Stimulated activated CD8-positive, alpha-beta memory T cell treated with anti-CD3 and anti-CD28 coated beads, Interleukin-7, amount 100 ng/mL, for 1 hour (primary cell): ENCODE measurements at regions not wholly inside any gene's neighbourhood (a gene's known extent, or its start where the extent isn't known, plus 50 kb on each side); places are given as distances from the start of the nearest gene placed in this dataset.

ENCODE experiments used
- DNase-seq, 2 donors: peaks; one replicate each; pipeline ENCODE4 v3.0.0-alpha.2; 2020; ENCODE audit warnings: low read depth in 2 of 2

DNA sequence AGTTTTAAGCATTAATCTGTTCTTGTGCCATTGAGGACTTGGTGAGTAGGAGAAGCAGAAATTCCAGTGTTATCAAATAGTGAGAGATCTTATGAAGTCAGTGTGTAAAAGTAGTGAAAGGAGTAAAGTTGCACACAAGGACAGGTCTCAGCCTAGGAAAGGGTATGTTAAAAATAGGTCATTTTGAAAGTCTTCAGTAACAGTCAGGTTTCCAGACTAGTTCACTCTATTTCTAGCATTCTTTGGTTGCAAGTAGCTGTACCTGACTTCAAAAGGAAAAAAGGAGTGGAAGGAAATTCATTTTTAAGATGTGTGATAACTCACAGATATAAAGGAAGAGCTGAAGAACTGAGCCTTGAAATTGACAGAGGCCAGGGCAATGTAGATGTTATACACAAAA is 250.1 kb upstream of the SATB1 start:
- no peak for DNase-seq

DNA sequence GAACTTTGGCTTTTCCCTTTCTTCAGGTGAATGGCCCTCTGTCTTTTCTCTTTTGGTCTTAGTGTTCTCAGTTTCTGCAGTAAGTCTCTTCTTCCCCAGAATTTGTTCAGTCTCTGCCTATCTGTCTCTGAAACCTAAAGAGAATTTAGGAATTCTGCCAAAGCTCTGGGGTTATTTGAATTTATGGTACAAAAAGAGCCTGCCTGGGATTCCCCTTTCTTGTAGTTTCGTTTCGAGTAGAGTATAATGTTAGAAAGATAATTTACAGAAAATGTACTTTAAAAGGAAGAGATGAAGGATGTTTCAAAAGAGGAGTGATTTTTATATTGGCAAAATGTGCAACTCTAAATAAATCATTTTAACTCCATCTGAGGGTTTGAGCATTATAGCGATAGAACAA is 247.4 kb upstream of the SATB1 start:
- DNase-seq, result no peak

DNA sequence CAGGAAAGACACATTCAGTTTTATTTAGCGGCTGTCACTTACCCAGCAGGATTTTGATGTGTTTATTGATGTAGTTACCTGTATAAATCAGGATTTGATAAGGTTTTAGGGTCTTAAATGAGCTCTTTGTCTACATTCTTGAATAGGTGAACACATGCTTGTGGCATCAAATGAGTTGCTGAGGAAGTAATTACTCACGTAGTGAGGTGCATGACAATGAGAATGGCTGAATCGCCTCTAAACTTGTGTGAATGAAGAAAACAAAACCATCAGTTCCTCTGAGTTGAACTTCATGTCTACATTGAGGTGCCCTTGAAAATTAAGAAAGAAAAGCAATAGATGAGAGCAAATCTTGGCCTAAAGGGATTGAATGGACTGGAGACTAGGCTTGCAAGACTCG is 245.6 kb upstream of the SATB1 start:
- no peak for DNase-seq

DNA sequence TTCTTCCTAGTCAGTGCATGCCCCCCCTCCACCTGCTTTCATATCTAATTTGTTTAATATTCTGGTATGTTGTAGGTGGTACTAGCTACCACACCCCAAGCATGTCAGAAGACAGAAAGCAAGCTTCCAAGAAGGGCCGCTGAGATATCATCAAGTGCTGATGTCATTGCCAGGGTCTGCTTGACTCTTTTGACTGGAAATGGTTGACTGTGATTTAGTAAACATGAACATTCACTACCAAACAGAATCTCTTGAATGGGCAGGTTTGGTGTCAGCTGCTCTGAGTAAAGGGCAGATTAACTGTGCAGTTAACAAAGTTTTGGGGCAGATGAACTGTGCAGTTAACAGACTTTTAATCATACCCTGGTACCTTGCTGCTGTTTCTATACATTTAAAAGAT is 244.2 kb upstream of the SATB1 start:
- DNase-seq, result no peak

DNA sequence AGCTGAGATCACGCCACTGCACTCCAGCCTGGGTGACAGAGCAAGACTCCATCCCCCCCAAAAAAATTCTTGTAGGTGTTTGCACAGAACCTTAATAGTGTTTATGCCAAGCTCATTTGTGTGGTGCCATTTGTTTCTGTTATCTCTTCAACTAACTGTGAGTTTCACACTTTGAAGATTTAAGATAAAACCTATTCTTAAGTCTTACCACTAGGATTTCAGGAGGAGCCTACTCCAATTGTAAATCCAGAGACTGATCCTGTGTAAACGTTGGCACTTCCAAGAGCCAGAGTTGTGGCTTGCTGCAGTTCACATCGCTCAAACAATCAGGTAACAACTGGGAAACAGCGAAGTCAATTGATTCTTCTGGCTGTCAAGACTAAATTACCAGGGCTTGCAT is 242.4 kb upstream of the SATB1 start:
- DNase-seq, result no peak

DNA sequence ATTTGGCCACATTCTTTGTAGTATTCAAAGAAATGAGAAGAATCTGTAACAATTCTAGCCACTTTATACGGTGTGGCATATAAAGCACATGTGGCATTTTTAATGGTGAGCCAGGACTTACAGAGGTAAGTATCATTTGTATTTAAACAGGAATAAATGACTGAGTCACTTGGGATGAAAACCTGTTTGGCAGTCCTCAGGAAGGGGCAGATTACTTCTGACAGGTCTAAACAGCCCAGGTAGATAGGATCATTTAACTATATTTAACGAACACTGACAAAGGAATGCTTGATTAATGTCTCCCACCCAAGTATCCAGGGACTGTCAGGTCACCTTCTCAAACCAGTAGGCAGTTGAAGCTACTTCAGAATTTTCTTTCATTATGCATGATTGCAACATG is 241.5 kb upstream of the SATB1 start:
- no peak for DNase-seq

DNA sequence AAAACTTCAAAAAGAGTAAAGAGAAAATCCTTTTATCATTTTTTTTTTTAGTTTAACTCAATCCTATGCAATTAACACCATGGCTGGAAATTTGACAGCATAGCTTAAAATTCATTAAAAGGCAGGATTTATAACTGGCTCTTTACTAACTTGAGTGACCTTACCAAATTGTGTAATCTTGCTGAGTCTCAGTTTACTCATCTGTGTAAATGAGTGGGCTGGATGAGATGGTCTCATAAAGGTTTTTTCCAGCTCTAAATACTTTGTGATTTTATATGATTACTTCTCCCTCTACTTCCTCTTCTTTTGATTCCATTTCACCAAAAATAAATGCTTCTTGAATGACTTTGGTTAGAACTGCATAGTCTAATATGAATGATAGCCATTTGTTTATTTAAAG is 234.9 kb upstream of the SATB1 start:
- no peak for DNase-seq

DNA sequence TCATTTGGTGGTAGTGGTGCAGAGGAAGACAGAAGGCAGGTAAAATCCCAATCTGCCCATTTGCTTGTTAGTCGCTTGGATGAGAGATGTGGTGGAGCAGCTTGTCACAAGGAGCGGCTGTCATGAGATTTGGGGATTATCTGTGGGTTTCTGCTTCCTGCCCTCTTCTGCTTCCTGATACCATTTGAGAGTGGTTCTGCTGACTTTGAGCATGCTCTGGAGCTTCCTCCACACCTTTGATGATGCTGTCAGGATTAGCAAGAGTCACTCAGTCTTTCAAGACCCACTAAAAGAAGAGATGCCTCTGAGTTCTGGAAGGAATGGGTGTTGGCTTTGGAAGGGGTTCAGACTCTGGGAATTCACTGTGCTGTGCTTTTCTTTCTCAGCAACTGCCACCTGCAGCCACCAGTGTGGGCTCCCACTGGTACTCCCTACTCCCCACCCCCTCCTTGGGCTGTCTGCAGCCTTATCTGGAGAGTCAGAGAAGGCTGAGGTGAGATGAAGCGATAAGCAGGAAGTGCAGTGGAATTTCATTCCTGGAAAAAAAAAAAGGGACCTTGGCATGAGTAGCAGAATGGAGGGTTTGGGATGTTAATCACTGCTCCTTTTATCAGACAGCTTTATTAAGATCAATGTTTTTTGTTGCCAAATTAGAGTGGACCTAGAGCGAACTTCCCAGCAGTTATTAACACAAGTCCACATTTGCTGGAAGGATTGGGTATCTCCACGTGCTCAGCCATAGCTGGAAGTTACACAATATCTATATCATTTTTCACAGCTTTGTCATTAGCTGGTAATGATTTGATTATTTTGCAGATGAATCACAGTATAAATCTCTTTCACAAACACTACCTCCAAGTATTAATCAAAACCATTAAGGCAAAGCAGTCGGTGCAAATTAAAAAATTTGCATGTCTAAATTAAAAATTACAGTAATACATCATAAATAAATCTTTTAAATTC is 233.0 kb upstream of the SATB1 start:
- DNase-seq, result no peak

DNA sequence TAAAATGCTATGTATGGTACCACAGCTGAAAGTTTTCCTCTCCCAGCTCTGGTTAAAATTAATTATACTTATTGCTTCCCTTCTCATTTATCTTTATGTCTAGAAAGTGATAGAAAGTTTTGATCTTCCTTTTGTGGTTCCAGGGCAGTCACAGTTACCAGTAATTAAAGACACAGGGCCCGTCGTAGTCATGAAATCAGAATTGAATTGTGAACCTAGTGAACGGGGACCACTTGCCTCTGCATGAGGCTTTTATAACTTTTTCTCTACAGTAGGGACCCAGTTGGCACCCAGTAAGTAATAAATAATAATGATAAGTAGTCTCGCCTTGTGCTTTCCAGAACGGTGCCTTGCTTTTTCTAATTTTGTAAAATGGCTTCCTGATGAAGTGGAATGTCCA is 231.7 kb upstream of the SATB1 start:
- DNase-seq, result no peak

DNA sequence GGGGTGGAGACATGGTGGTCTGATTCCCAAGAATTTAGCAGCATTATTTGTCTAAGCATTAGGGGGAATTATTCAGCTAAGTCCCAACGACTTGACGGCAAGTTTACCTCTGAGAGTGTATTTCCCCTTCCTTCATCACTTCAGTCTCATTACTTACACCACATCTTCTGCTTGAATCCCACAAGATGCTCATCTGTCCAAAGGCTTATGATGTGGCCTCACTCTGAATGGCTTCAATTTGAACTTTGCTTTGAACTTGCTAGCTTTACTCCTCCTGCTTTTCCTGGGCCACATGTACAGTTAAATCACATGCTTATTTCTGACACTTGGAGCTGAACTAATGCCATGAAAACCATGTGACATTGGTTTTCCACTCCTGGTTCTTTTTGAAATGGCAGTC is 231.3 kb upstream of the SATB1 start:
- no peak for DNase-seq

DNA sequence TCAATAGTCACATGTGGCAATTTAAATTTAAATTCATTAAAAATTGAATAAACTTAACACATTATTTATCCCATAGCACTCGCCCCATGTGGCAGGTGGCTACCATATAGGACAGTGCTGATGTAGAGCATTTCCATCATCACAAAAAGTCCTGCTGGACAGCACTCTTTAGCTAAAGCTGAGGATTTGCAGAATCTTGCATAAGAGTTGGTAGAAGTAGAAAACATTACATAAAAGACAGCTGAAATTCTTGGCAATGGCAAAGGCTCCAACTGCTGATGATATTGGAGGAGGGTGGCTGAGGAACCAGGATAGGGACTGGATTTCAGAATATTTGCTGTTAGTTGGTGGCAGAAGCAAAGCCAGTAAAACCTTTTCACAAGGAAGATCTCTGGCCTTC is 230.7 kb upstream of the SATB1 start:
- no peak for DNase-seq

DNA sequence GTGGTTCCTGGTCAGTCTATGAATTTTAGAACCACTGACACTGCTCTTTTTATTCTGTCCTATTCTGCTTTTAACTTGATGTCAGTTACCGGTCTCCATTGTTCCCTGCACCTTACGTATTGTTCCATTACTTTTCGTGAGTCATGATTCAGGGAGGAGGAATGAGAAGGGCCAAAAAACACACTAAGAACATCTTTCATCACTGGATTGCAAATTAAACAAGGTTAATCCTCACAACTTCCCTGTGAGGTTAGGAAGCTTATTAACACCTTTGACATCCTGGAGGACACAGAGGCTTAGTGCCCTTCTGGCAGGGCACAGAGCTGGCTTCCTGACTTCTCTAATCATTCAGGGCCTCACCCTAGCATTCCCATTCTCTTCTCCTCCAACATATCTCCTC is 227.6 kb upstream of the SATB1 start:
- DNase-seq, result no peak

DNA sequence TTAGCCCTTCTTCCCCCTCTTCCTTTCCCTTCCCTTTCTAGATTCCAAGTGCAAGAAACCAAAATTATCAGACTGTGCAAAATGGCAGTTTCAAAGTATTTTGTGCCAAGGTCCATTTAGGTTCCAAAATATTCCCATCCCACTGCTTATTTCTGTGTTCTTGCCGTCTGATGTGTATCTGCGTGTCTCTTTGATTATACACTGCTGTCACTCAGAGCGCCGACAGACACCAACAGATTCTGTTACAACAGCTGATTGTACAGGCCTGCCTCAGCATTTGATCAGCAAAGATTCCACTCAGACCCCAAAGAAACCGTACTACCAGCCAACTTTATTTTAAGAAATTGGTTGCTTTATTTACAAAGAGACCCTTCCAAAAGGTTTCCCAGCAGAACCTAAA is 225.6 kb upstream of the SATB1 start:
- no peak for DNase-seq

DNA sequence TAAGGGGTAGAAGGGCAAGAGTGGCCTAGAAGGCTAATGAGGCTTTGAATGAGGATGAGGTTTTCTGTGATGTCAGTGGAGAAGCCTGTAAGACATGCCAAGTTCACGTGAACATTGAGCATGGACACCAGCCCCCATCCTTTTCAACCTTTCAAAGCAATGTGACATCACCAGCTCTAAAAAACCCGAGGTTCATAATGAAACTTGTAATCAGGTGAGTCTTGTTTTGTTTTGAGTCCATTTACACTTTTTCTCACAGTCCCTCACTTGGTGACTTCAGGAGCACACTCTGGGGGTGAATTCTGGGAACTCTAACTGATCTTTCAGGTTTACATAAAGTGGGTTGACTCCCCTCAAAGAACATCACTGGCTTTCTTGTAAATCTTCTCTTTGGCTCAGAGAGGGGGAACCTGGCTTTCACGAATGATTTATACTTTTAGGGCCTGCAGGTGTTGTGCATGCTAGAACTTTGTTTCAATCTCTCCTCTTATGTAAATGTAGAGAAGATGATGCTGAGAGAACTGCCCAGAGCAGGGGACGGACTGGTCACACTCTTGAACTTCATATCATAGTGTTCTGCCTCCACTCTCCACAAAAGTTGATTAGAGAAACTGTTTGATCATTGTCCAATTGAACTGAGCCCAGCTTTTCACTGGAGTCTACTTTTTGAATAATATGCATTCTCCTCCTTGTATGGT is 224.7 kb upstream of the SATB1 start:
- DNase-seq, result no peak

DNA sequence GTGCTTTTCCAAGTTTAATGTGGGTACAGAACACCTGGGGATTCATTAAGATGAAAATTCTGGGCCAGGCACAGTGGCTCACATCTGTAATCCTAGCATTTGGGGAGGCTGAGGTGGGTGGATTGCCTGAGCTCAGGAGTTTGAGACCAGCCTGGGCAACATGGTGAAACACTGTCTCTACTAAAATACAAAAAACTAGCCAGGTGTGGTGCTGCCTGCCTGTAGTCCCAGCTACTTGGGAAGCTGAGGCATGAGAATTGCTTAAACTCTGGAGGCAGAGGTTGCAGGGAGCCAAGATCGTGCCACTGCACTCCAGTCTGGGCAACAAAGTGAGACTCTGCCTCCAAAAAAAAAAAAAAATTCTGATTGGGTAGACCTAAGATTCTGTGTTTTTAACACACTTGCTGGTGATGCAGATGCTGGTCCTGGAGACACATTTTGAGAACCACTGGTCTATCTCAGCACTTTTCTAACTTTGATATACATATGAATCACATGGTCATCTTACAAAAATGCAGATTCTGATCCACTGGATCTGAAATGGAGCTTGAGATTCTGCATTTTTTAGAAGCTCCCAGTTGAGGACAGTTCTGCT is 223.8 kb upstream of the SATB1 start:
- no peak for DNase-seq

DNA sequence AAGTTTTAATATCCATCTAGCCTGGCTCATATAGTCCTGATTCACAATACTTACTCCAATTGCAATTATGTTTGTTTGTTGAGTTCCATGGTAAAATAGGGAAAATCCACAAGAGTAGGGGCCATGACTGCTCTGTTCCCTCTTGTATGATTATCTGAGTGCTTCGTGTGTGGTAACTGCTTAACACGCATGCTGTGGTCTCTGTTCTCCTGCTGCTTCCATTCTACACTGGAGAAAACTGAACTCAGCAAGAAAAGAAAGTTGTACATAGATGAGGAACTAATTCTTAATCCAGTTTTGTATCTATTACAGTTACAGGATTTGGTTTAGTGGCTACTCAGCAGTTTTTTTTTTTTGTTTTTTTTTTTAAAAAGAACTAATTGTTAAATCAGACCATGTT is 223.0 kb upstream of the SATB1 start:
- no peak for DNase-seq

DNA sequence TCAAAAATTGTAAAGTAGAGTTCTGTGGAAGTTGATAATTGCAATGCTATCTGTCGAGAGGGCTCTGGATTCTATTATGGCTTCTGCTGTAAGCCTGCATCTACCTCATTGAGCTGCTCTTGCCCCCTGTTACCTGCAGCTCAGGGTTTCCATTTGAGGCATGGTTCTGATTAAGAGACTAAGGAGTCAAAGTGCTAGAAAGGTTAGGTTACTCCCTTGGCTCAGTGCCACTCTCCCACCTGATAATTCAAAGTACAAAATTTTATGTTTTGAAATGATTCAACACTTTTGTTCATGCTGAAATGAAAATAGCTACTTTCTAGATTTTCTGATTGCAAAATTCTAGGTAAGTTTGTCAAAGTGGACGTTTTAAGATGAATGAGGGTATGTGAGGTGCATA is 220.5 kb upstream of the SATB1 start:
- DNase-seq, result no peak

DNA sequence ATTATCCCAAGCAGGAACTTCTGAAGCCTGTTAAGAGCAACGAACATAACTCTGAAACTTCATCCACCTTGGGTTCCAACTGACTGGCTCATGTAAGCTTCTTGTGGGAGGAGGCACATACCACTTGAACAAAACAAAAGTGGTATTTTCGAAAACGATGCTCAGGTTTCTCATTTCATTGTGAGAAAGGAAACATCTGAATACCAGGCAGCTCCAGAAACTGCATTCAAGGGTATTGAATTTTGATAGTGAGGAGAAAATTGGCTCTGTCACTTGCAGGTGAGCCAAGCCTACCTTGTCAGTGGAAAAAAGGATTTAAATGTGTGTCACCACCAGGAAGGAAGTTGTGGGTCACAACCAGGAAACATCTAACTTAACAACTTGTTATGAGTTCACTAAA is 218.1 kb upstream of the SATB1 start:
- no peak for DNase-seq

DNA sequence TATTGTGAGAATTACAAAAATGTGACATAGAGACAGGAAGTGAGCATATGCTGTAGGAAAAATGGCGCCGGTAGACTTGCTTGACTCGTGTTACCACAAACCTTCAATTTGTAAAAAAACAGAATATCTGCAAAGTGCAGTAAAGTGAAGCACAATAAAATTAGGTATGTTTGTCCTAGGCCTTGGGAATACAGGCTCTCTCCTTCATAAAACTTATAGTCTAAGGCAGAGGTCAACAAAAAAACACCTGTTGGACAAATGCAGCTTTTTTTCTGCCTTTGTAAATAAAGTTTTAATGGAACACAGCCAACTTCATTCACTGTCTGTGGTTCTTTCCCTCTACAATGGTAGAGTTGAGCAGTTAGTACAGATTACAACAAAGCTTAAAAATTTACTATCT is 216.8 kb upstream of the SATB1 start:
- no peak for DNase-seq

DNA sequence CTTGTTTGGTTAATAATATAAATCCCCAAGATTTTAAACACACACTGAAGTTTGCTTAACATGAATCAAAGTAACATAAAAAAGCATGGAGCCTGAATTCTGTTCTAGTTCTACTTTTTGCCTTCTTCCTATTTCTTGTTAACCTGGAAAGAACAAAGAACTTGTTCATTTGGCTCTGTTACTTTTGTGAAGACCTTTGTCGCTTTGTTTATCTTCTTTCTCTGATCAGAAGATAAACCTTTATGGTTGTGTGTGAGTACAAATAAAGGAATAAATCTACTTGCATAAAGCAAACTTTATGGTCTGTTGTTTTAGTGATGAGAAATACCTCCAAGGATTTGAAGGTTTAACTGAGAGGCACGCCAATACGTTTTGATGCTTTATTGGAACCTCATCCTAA is 210.1 kb upstream of the SATB1 start:
- DNase-seq, result no peak

DNA sequence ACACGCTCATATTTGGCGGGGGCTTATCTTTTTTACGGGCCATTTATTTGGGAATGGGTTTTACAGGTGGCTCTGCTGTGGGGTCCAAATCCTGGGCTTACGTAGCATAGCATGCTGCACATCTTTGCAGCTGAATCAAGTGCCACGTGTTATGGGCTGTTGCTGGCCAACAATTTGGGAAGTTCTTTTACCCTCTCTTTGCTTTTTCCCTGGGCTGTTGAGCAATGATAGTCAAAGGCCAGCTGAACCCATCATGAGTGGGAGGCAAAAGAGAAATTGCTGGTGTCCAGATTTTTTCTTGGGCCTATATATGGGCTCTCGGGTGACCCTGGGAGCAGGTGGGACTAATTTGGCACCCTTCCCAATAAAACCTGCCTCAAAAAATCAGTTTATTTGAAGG is 209.3 kb upstream of the SATB1 start:
- DNase-seq, result no peak

DNA sequence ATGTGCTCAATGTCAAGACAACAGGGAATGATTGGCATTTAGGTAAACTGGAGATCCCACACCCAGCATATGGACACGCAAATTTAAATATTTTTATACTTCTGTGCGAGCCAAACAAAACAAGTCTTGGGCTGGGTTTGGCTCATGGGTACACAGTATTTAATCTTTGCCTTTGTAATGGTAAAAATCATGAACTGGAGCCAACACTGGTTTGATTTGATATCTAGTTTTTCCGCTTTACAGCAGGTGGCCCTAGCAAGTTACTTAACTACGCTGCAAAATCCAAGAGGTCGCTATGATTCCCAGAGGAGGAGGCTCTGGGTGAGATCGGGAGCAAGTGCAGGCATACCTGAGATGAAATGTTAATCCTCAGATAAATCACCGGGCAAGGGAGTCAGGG is 207.9 kb upstream of the SATB1 start:
- no peak for DNase-seq

DNA sequence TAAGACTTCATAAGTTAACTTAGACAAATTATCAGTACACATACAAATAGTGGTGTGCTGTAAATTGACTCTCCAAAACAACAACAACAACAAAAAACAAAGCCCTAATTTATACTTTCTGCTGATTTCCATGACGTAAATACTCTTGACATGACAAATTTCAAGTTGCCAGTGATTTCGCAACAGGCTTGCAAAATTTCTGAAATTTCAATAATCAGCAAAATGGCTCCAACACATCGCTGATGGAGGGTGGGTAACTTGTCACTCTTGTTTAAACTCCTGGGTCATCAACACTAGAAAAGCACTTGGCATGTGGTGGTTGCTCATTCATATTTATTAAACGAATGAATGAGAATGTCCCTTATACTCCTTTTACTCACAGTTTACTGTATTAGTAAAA is 205.2 kb upstream of the SATB1 start:
- no peak for DNase-seq
